ENCODE measurements at regions not wholly inside any gene's neighbourhood (a gene's known extent, or its start where the extent isn't known, plus 50 kb on each side); places are given as distances from the start of the nearest gene placed in this dataset.
"Not testable (repeated sequence)": the region's sequence is repeated elsewhere in the genome, so short reads cannot be mapped to it uniquely, and the experiment has no call there.

GRCh38 chr1:168488138-168488537 is 55.7 kb downstream of the XCL2 start (continued):
- TF ChIP-seq ATF2 (IDR thresholded peaks at IDR 0.05; ENCODE audit: low read length) (no peak), NRF1 (IDR thresholded peaks at IDR 0.05; ENCODE audit: low read depth, low read length) (no peak)

- H3K9me3 ChIP-seq (ENCODE audit: insufficient read depth in 2 of 2, low read depth in 1 of 2, low read length in 1 of 2); H3K4me1 ChIP-seq (replicated peaks in 1 of 4; ENCODE audit: control insufficient read depth in 3 of 4, insufficient read depth in 4 of 4, low read length in 3 of 4); POLR2A ChIA-PET (ENCODE audit: partially characterized antibody); FAIRE-seq; H4K8ac ChIP-seq (ENCODE audit: extremely low read depth, insufficient read depth, low read length); H3K36me3 ChIP-seq (ENCODE audit: control insufficient read depth in 2 of 4, insufficient read depth in 4 of 4, low read length in 3 of 4); H3K27me3 ChIP-seq (replicated peaks in 1 of 4; ENCODE audit: control insufficient read depth in 3 of 4, extremely low read depth in 1 of 4, insufficient read depth in 3 of 4, low read length in 3 of 4); DNase-seq (ENCODE audit: low read depth in 1 of 2, low spot score in 2 of 2); H3K4me3 ChIP-seq (ENCODE audit: extremely low read depth in 1 of 4, insufficient read depth in 2 of 4, low read depth in 3 of 4, low read length in 4 of 4); H3K23ac ChIP-seq (ENCODE audit: insufficient read length); H2BK12ac ChIP-seq (ENCODE audit: low read depth, low read length); H2BK15ac ChIP-seq (ENCODE audit: low read length); H4K5ac ChIP-seq (ENCODE audit: insufficient read length, low read depth, low read length); H4K20me1 ChIP-seq (replicated peaks in 1 of 2; ENCODE audit: control insufficient read depth in 1 of 2, insufficient read depth in 2 of 2, low read length in 2 of 2); H2AK5ac ChIP-seq (ENCODE audit: low read depth, low read length); H3K23me2 ChIP-seq (ENCODE audit: low read depth, low read length); H3K4me2 ChIP-seq (ENCODE audit: insufficient read depth in 1 of 2, low read depth in 2 of 2, low read length in 2 of 2); H2AFZ ChIP-seq (ENCODE audit: low read length); H3K56ac ChIP-seq (replicated peaks; ENCODE audit: insufficient read length, low read depth, low read length); H2BK20ac ChIP-seq (ENCODE audit: low read length); H3K79me2 ChIP-seq (ENCODE audit: control insufficient read depth in 1 of 2, insufficient read depth in 2 of 2, low read length in 2 of 2); H4K91ac ChIP-seq (replicated peaks; ENCODE audit: insufficient read length, low read length); H3K27ac ChIP-seq (ENCODE audit: low read depth, low read length); CTCF ChIA-PET (ENCODE audit: partially characterized antibody); H2BK120ac ChIP-seq (replicated peaks; ENCODE audit: low read depth, low read length); H3K4ac ChIP-seq (replicated peaks; ENCODE audit: insufficient read length, low read depth, low read length); H2BK5ac ChIP-seq (ENCODE audit: low read depth, low read length); H3K9ac ChIP-seq (replicated peaks in 1 of 4; ENCODE audit: extremely low read depth in 1 of 4, low read depth in 3 of 4, low read length in 3 of 4); H3K18ac ChIP-seq (ENCODE audit: extremely low read depth, low read length); H3K14ac ChIP-seq (ENCODE audit: insufficient read length); H3K79me1 ChIP-seq (ENCODE audit: low read depth, low read length): not testable (repeated sequence)
- WGBS, 2 experiments (ENCODE audit: extremely low coverage in 1 of 2, insufficient coverage in 1 of 2, insufficient read length in 1 of 2, insufficient replicate concordance in 2 of 2, low coverage in 1 of 2, low lambda C conversion rate in 2 of 2, missing lambda C conversion rate in 1 of 2): 70% methylated on average over 1 of the region's 1 CpG; no CpG with 5 or more reads in 1 of the 2 experiments
Measured at GRCh38 chr1:168486820-168487219, 57.0 kb downstream of the XCL2 start.

All from H1 (cell line).